Panc1 (cell line): ENCODE measurements at regions not wholly inside any gene's neighbourhood (a gene's known extent, or its start where the extent isn't known, plus 50 kb on each side); places are given as distances from the start of the nearest gene placed in this dataset.

ENCODE experiments used
- POLR2AphosphoS5 ChIP-seq: IDR thresholded peaks from 2 replicates; pipeline ENCODE4 v1.6.1; 2012; ENCODE audit warnings: mild to moderate bottlenecking, low read depth, low read length, moderate library complexity
- TF ChIP-seq, protein P1 (sequence below): fragments of 450-650 bp; IDR thresholded peaks from 2 replicates; pipeline ENCODE4 v1.5.1; 2017; ENCODE audit warnings: mild to moderate bottlenecking

DNA sequence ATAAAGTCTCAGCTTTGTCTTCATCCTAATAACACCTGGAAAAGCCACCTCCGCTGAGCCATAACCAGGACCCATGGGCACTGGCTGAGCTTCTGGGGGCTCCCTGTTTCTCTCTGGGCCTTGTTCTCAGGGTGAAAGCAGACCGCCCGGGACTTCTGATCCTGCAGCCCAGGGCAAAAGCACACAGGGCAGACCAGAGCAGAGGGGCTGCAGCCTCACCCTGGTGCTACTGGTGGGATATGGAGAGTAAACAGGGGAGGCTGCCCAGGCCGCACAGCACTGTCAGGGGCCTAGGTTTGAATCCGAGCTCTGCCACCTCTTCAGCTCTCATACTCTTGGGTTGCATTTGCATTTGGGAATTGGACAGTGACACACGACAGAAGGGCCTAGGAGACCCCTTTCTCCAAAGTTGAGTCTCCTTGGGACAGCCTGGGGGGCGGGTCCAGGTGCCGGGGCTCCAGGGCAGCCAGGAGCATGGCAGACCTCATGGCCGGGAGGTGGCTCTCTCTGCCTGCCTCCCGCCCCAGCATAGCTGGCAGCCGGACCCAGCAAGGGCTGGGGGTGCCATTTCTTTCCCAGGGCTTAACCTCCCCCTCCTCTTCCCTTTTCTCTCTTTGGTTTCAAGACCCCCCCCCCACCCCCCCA, 164.9 kb downstream of the INHBB start:
- TF ChIP-seq, protein P1, sequence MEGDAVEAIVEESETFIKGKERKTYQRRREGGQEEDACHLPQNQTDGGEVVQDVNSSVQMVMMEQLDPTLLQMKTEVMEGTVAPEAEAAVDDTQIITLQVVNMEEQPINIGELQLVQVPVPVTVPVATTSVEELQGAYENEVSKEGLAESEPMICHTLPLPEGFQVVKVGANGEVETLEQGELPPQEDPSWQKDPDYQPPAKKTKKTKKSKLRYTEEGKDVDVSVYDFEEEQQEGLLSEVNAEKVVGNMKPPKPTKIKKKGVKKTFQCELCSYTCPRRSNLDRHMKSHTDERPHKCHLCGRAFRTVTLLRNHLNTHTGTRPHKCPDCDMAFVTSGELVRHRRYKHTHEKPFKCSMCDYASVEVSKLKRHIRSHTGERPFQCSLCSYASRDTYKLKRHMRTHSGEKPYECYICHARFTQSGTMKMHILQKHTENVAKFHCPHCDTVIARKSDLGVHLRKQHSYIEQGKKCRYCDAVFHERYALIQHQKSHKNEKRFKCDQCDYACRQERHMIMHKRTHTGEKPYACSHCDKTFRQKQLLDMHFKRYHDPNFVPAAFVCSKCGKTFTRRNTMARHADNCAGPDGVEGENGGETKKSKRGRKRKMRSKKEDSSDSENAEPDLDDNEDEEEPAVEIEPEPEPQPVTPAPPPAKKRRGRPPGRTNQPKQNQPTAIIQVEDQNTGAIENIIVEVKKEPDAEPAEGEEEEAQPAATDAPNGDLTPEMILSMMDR: no peak
- no peak for TF ChIP-seq POLR2AphosphoS5
